ENCODE measurements at regions not wholly inside any gene's neighbourhood (a gene's known extent, or its start where the extent isn't known, plus 50 kb on each side); places are given as distances from the start of the nearest gene placed in this dataset.

DNA sequence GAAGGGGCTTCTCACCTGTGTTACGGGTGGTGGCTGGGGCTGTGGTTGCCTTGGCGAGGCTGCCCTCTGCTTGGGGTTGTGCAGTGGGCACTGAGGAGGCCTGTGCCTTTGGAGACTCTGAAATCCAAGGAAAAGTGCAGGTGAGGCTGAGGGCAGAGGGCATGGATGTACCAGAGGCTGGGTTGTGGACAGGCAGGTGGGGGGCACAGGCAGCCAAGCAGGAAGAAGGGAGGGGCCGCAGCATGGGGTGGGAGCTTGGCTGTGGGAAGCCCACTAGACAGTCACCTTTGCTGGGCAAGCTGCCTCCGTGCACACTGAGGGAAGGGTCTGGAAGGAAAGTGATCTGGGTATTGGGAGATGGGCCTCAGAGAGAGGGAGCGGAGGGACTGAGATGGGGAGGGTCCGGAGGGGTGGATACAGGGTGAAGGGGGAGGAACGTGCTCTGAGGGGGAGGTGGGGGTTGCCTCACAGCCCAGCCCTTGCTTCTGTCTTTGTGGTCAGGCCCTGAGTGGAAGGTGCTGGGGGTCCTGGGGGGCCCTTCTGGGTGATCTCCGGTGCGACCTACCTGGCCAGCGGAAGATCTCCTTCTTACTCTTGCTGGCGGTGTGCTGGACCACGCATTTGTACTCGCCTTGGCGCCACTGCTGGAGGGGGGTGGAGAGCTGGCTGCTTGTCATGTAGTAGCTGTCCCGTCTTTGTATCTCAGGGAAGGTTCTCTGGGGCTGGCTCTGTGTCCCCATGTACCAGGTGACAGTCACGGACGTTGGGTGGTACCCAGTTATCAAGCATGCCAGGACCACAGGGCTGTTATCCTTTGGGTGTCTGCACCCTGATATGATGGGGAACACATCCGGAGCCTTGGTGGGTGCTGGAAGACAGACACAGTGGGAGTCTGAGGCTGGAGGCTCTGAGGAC, 318.7 kb downstream of the TMEM121 start:
- no peak for DNase-seq (ENCODE audit: low read depth)

DNA sequence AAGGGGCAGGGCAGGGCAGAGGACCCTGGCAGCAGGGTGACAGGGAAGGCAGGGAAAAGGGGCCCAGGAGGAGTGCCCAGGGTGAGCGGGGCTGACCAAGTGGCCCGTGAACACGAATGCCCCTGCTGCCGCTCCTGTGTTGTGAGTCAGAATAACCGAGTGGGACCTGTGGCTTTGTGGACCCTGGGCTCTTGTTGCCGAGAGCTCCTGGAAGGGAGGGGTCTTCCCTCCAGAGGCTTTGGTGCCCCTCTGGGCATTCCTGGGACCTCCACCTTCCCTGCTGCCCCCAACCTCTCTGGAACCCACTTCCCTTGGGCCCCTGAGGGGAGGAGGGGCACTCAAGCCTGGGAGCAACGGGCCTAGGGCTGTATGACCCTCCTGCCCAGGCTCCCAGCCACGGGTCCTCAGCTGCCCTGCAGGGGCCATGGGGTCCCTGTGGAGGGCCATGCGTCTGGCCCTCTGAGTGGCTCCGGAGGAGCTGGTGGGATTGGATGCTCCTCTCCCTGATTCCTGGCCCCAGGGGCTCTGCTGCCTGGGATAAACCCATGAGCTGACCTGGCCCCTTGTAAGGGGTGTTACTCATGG, 319.4 kb downstream of the TMEM121 start:
- no peak for DNase-seq (ENCODE audit: low read depth)

DNA sequence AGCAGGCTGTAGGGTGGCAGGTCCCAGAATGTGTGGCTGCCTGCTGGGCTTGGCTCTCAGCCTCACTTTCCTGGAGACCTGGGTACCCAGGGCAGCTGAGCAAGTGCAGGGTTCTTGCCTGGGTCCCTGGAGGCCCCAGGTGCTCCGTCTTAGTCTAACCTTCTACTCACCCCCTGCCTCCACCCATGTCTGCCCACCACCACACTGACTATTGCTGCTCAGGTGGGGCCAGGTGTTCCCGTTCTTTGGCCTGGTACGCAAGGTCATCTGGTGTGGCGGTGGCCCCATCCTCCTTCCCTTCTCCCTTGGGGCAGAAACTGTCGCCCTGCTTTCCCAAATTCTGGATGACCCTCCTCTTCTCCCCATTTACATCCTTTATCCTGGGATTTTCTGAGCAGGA, 319.9 kb downstream of the TMEM121 start:
- DNase-seq (ENCODE audit: low read depth), result no peak

GRCh38 chr14:105847400-105847799, 321.0 kb downstream of the TMEM121 start:
- DNase-seq (ENCODE audit: low read depth), result no peak

- DNase-seq (ENCODE audit: low read depth), result no peak
Observed at GRCh38 chr14:105848570-105848969, 322.2 kb downstream of the TMEM121 start.

DNA sequence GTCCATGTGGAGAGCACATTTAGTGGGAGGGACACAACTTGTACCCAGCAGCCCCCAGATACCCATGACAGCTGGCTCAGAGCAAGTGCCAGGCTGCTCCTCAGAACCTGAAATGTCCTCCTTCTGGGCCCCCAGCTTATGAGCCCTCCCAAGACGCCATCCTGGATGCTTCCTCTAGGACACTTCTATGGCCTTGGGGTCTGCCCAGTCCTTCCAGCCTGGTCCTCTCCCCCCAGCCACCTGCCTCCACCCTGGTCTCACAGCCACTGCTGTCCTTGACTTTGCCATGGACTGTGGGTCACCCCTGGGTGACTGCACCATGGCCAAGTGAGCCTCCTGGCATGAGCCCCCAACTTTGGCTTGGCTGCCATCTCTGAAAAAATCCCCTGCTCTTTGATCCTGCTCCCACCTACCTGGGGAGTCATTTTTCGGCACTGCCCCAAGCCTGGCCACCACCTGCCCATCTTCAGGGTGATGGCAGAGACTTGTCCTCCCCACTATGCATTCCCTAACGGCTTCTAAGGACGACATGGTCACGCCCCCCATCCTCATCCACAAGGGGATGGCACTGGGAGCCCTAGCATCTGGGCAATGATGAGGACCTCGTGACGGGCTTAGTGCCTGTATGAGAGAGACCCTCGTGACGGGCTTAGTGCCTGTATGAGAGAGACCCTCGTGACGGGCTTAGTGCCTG, 323.7 kb downstream of the TMEM121 start:
- no peak for DNase-seq (ENCODE audit: low read depth)

DNA sequence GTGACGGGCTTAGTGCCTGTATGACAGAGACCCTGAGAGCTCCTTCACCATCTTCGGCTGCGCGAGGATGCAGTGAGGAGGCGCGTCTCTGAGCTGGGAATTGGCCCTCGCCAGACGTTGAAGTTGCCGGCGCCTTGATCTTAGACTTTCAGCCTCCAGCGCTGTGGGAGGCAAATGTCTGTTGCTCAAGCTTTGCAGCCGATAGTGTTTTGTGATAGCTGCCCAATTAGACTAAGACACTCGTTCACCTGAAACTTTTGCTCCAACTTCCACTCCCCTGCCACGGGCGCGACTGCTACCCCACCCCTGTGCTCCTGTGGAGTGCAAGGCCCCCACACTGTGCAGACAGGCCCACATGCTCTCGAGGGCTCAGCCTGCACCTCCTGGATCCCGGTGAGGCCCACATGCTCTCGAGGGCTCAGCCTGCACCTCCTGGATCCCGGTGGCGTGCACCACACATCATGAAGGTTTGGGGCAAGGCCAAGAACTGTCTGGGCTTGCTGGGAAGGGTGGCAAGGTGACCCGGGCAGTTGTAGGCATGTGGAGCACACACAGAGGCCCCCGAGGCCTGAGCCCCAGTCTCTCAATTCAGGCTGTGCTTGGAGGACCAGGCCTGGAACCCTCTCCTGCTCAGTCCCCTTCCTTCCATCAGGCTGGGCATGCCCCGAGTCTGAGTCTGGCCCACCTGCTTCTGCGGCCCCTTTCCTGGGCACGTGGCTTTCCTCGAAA, 324.6 kb downstream of the TMEM121 start:
- no peak for DNase-seq (ENCODE audit: low read depth)

DNA sequence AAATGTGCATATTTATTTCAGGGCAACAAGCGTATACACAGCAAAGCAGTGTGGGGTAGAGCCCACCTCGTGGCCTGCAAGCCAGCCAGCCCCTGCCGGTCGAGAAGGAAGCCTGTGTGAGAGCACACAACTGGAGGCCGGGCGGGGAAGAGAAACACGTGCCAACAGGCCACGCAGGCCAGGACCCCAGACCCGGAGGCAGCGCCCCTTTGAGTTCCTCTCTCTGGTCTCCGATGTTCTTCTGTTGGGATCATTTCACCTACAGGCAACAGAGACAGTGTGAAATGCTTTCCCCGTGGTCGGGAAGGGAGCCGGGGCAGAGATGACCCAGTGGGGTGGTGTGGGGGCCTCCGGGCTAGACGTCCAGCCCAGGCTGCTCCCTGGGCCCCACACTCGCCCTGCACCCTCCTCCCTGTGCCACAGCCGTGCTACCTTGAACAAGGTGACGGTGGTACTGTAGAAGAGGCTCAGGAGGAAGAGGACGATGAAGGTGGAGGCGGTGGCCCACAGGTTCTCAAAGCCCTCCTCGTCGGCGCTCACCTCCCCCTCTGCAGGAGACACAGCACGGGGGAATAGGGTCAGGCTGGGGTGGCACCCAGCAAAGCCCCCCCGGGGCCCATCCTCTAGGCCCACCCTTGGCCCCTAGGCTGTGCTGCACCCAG, 325.5 kb downstream of the TMEM121 start:
- DNase-seq (ENCODE audit: low read depth), result no peak

GRCh38 chr14:105852378-105853088, 326.1 kb downstream of the TMEM121 start:
- DNase-seq (ENCODE audit: low read depth), result no peak

DNA sequence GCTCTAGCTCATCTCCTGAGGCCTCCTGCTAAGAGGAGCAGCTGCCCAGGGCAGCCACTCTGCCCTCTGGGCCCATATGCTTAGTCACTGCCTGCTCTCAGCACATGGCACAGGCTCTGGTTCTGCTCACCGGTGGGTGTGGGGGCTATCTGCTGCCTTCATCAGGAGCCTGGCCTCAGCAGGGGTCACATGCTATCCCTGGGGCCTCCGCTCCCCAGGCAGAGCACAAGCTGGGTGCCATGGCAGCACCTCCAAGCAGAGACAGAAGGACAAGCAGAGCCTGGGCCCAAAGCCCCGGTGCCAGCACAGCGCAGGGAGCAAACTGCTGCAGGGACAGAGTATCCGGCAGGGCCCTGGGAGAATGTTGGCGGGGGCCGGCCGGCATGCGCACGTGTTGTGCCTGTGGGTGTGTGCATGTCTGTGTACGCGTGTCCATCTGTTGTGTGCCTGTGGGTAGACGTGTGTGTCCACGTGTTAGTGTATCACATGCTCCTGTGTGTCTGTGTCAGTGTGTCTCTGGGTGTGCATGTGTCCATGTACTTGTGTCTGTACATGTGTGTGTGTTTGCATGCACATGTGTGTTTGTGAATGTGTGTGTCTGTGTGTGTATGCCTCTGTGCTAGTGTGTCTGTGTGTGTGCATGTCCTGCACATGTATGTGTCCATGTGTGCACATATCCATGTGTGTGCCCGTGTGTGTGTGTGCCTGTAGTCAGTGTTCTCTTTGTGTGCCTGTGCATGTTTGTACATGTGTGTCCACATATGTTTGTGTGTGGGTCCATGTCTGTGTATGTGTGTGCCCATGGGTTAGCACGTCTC, 326.9 kb downstream of the TMEM121 start:
- no peak for DNase-seq (ENCODE audit: low read depth)

- DNase-seq (ENCODE audit: low read depth), result no peak
Observed at GRCh38 chr14:105853907-105854599, 327.7 kb downstream of the TMEM121 start.

- no peak for DNase-seq (ENCODE audit: low read depth)
Observed at GRCh38 chr14:105854600-105855245, 328.3 kb downstream of the TMEM121 start.

- DNase-seq (ENCODE audit: low read depth), result no peak
Observed at GRCh38 chr14:105855246-105855892, 329.0 kb downstream of the TMEM121 start.

GRCh38 chr14:105855893-105856675, 329.7 kb downstream of the TMEM121 start:
- DNase-seq (ENCODE audit: low read depth), result no peak

DNA sequence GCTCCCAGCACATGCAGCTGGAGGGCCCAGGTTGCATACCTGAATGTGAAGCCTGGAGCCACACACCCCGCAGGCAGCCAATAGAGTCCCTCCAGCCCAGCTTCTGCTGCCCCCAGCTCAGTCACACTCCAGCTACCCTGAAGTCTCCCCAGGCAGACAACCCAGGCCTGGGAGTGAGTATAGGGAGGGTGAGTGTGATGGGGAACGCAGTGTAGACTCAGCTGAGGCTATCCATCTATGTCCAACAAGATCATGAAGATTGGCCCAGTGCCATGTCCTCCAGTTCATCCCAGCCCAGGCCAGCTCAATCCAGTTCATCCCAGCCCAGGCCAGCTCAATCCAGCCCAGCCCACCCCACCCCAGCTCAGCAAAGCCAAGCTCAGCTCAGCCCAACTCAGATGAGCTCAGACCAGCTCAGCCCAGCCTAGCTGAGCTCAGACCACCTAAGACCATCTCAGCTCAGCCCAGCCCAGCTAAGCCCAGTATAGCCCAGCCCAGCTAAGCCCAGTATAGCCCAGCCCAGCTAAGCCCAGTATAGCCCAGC, 330.4 kb downstream of the TMEM121 start:
- no peak for DNase-seq (ENCODE audit: low read depth)

DNA sequence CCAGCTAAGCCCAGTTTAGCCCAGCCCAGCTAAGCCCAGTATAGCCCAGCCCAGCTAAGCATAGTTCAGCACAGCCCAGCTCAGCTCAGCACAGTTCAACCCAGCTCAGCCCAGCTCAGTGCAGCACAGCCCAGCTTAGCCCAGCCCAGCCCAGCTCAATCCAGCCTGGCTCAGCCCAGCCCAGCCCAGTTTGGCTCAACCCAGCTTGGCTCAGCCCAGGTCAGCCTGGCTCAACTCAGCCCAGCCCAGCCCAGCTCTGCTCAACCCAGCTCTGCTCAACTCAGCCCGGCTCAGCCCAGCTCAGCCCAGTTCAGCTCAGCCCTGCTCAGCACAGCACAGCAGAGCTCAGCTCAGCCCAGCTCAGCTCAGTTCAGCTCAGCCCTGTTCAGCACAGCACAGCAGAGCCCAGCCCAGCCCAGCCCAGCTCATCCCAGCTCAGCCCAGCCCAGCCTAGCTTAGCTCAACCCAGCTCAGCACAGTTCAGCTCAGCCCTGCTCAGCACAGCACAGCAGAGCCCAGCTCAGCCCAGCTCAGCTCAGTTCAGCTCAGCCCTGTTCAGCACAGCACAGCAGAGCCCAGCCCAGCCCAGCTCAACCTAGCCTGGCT, 330.9 kb downstream of the TMEM121 start:
- no peak for DNase-seq (ENCODE audit: low read depth)
